SK-N-SH treated with all-trans-retinoic acid at 6 μM for 48 hours (cell line): ENCODE measurements at regions not wholly inside any gene's neighbourhood (a gene's known extent, or its start where the extent isn't known, plus 50 kb on each side); places are given as distances from the start of the nearest gene placed in this dataset.
"Not testable (repeated sequence)": the region's sequence is repeated elsewhere in the genome, so short reads cannot be mapped to it uniquely, and the experiment has no call there.

Experiments
- ARNTL ChIP-seq: fragments of 450-650 bp; formaldehyde crosslinking; IDR thresholded peaks from 2 replicates; pipeline ENCODE4 v1.5.0; 2020; ENCODE audit warnings: low read depth, mild to moderate bottlenecking, moderate library complexity, borderline replicate concordance
- CSDC2 ChIP-seq: fragments of 250-450 bp; sonication (Bioruptor Pico); IDR thresholded peaks from 2 replicates; pipeline ENCODE4 v1.5.0; 2020; ENCODE audit warnings: mild to moderate bottlenecking, moderate library complexity
- GLIS3 ChIP-seq: fragments of 250-450 bp; sonication (Bioruptor Pico); IDR thresholded peaks from 2 replicates; pipeline ENCODE4 v1.5.0; 2020; ENCODE audit warnings: mild to moderate bottlenecking, moderate library complexity
- OSR1 ChIP-seq: fragments of 250-450 bp; sonication (Bioruptor Pico); IDR thresholded peaks from 2 replicates; pipeline ENCODE4 v1.8.0; 2022; ENCODE audit warnings: moderate library complexity, mild to moderate bottlenecking, inconsistent platforms
- RARB ChIP-seq: fragments of 250-450 bp; sonication (Bioruptor Pico); IDR thresholded peaks from 2 replicates; pipeline ENCODE4 v1.8.0; 2021; ENCODE audit warnings: mild to moderate bottlenecking, moderate library complexity
- SNAI2 ChIP-seq: fragments of 250-450 bp; sonication (Bioruptor Pico); IDR thresholded peaks from 2 replicates; pipeline ENCODE4 v1.5.0; 2020; ENCODE audit warnings: mild to moderate bottlenecking, moderate library complexity
- ZFP3 ChIP-seq: fragments of 250-450 bp; sonication (Bioruptor Pico); IDR thresholded peaks from 2 replicates; pipeline ENCODE4 v1.5.0; 2020; ENCODE audit warnings: mild to moderate bottlenecking, moderate library complexity
- ZFP30 ChIP-seq: fragments of 450-650 bp; formaldehyde crosslinking; IDR thresholded peaks from 2 replicates; pipeline ENCODE4 v1.5.0; 2022; ENCODE audit warnings: mild to moderate bottlenecking, moderate library complexity
- ZNF565 ChIP-seq: fragments of 450-650 bp; formaldehyde crosslinking; conservative IDR thresholded peaks from 2 replicates; pipeline ENCODE4 v1.5.0; 2020; ENCODE audit warnings: low read depth, mild to moderate bottlenecking, moderate library complexity
- TF ChIP-seq, protein P1 (sequence below): fragments of 250-450 bp; sonication (Bioruptor Pico); IDR thresholded peaks from 2 replicates; pipeline ENCODE4 v1.8.0; 2020; ENCODE audit warnings: mild to moderate bottlenecking, moderate library complexity, borderline replicate concordance
- TF ChIP-seq, protein P2 (sequence below): fragments of 250-450 bp; sonication (Bioruptor Pico); IDR thresholded peaks from 2 replicates; pipeline ENCODE4 v1.8.0; 2021; ENCODE audit warnings: low read depth, mild to moderate bottlenecking, moderate library complexity, borderline replicate concordance
- TF ChIP-seq, protein P3 (sequence below): fragments of 250-450 bp; sonication (Bioruptor Pico); IDR thresholded peaks from 2 replicates; pipeline ENCODE4 v1.5.1; 2020; ENCODE audit warnings: low read depth, mild to moderate bottlenecking, moderate library complexity
- TF ChIP-seq, protein P4 (sequence below): fragments of 250-450 bp; sonication (Bioruptor Pico); IDR thresholded peaks from 2 replicates; pipeline ENCODE4 v1.5.0; 2020; ENCODE audit warnings: mild to moderate bottlenecking, moderate library complexity
- TF ChIP-seq, protein P5 (sequence below): fragments of 250-450 bp; sonication (Bioruptor Pico); IDR thresholded peaks from 2 replicates; pipeline ENCODE4 v1.5.1; 2021; ENCODE audit warnings: mild to moderate bottlenecking, moderate library complexity

DNA sequence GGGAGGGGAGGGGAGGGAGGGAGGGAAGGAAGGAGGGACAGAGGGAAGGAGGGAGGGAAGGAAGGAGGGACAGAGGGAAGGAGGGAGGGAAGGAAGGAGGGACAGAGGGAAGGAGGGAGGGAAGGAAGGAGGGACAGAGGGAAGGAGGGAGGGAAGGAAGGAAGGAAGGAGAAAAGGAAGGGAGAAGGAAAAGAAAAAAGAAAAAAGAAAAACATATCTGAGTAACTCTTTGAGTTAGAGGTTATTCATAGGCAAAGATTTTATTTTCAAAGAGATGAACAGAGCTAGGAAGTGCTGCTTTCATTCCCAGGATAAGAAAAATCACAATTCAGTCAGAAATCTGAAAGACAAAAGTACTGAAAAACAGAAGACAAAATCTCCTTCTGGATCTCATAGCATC, 379.7 kb upstream of the GYPC start:
- TF ChIP-seq ZFP30 (CRISPR knock-in tag); ZFP3; SNAI2 (CRISPR knock-in tag); RARB (CRISPR knock-in tag); GLIS3 (CRISPR knock-in tag); ARNTL (CRISPR knock-in tag); OSR1 (CRISPR knock-in tag); CSDC2 (CRISPR knock-in tag); ZNF565: not testable (repeated sequence)
- TF ChIP-seq, protein P1, sequence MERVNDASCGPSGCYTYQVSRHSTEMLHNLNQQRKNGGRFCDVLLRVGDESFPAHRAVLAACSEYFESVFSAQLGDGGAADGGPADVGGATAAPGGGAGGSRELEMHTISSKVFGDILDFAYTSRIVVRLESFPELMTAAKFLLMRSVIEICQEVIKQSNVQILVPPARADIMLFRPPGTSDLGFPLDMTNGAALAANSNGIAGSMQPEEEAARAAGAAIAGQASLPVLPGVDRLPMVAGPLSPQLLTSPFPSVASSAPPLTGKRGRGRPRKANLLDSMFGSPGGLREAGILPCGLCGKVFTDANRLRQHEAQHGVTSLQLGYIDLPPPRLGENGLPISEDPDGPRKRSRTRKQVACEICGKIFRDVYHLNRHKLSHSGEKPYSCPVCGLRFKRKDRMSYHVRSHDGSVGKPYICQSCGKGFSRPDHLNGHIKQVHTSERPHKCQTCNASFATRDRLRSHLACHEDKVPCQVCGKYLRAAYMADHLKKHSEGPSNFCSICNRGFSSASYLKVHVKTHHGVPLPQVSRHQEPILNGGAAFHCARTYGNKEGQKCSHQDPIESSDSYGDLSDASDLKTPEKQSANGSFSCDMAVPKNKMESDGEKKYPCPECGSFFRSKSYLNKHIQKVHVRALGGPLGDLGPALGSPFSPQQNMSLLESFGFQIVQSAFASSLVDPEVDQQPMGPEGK (CRISPR knock-in tag) = not testable (repeated sequence)
- TF ChIP-seq, protein P2, sequence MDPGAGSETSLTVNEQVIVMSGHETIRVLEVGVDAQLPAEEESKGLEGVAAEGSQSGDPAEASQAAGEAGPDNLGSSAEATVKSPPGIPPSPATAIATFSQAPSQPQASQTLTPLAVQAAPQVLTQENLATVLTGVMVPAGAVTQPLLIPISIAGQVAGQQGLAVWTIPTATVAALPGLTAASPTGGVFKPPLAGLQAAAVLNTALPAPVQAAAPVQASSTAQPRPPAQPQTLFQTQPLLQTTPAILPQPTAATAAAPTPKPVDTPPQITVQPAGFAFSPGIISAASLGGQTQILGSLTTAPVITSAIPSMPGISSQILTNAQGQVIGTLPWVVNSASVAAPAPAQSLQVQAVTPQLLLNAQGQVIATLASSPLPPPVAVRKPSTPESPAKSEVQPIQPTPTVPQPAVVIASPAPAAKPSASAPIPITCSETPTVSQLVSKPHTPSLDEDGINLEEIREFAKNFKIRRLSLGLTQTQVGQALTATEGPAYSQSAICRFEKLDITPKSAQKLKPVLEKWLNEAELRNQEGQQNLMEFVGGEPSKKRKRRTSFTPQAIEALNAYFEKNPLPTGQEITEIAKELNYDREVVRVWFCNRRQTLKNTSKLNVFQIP (CRISPR knock-in tag) = not testable (repeated sequence)
- TF ChIP-seq, protein P3, sequence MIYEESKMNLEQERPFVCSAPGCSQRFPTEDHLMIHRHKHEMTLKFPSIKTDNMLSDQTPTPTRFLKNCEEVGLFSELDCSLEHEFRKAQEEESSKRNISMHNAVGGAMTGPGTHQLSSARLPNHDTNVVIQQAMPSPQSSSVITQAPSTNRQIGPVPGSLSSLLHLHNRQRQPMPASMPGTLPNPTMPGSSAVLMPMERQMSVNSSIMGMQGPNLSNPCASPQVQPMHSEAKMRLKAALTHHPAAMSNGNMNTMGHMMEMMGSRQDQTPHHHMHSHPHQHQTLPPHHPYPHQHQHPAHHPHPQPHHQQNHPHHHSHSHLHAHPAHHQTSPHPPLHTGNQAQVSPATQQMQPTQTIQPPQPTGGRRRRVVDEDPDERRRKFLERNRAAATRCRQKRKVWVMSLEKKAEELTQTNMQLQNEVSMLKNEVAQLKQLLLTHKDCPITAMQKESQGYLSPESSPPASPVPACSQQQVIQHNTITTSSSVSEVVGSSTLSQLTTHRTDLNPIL (CRISPR knock-in tag) = not testable (repeated sequence)
- TF ChIP-seq, protein P4, sequence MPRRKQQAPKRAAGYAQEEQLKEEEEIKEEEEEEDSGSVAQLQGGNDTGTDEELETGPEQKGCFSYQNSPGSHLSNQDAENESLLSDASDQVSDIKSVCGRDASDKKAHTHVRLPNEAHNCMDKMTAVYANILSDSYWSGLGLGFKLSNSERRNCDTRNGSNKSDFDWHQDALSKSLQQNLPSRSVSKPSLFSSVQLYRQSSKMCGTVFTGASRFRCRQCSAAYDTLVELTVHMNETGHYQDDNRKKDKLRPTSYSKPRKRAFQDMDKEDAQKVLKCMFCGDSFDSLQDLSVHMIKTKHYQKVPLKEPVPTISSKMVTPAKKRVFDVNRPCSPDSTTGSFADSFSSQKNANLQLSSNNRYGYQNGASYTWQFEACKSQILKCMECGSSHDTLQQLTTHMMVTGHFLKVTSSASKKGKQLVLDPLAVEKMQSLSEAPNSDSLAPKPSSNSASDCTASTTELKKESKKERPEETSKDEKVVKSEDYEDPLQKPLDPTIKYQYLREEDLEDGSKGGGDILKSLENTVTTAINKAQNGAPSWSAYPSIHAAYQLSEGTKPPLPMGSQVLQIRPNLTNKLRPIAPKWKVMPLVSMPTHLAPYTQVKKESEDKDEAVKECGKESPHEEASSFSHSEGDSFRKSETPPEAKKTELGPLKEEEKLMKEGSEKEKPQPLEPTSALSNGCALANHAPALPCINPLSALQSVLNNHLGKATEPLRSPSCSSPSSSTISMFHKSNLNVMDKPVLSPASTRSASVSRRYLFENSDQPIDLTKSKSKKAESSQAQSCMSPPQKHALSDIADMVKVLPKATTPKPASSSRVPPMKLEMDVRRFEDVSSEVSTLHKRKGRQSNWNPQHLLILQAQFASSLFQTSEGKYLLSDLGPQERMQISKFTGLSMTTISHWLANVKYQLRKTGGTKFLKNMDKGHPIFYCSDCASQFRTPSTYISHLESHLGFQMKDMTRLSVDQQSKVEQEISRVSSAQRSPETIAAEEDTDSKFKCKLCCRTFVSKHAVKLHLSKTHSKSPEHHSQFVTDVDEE = not testable (repeated sequence)
- TF ChIP-seq, protein P5, sequence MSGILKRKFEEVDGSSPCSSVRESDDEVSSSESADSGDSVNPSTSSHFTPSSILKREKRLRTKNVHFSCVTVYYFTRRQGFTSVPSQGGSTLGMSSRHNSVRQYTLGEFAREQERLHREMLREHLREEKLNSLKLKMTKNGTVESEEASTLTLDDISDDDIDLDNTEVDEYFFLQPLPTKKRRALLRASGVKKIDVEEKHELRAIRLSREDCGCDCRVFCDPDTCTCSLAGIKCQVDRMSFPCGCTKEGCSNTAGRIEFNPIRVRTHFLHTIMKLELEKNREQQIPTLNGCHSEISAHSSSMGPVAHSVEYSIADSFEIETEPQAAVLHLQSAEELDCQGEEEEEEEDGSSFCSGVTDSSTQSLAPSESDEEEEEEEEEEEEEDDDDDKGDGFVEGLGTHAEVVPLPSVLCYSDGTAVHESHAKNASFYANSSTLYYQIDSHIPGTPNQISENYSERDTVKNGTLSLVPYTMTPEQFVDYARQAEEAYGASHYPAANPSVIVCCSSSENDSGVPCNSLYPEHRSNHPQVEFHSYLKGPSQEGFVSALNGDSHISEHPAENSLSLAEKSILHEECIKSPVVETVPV (CRISPR knock-in tag) = not testable (repeated sequence)
